Right cardiac atrium (tissue), 5 donors: ENCODE measurements at regions not wholly inside any gene's neighbourhood (a gene's known extent, or its start where the extent isn't known, plus 50 kb on each side); places are given as distances from the start of the nearest gene placed in this dataset.

Source experiments
- ATAC-seq, 2 donors: fragments of 200-7000 bp; cut with Tn5 transposase; one replicate each; pipeline versions ENCODE4 v1.8.0 to v1.9.1; 2020; ENCODE audit warnings: moderate library complexity in 2 of 2, mild to moderate bottlenecking in 1 of 2
- DNase-seq, 3 donors: peaks; one replicate each; pipeline ENCODE4 v3.0.0-alpha.2; 2020
- H3K27ac ChIP-seq: one replicate; pipeline ENCODE4 v1.5.1; 2013; ENCODE audit warnings: mild to moderate bottlenecking, low read length, control low read depth, moderate library complexity
- H3K27me3 ChIP-seq: one replicate; pipeline ENCODE4 v1.6.1; 2013; ENCODE audit not compliant: control insufficient read depth, insufficient read depth
- H3K4me1 ChIP-seq: one replicate; pipeline ENCODE4 v1.6.1; 2013; ENCODE audit warnings: low read length; ENCODE audit not compliant: control insufficient read depth, insufficient read depth
- H3K4me3 ChIP-seq: one replicate; pipeline ENCODE4 v1.5.1; 2013; ENCODE audit warnings: low read length, control low read depth
- H3K9me3 ChIP-seq: one replicate; pipeline ENCODE4 v1.6.1; 2013; ENCODE audit warnings: low read length; ENCODE audit not compliant: control insufficient read depth
- WGBS: extraction: QIAGEN DNeasy Blood & Tissue Kit; methylation state at CpG from one replicate; pipeline ENCODE4 v1.1.7; 2013; 5-methylcytosine and 5-hydroxymethylcytosine counted together
- intact Hi-C, 4 donors: fragments of 100-400 bp; cut with DNase I; formaldehyde crosslinking; loops; one replicate each; pipeline versions ENCODE4 v1.11.0 to v1.14.0; 2022 to 2023
- donor health status: healthy with polysubstance abuse.
- donor health status: DM: no; HTN: yes; CAD: no.
- donor health status: DM: no; HTN: no; CAD: no.
- donor health status: DM: no; HTN: yes; CAD: no; lungs with severe emphysema.
- donor health status: DM: yes; HTN: yes; CAD: no.

GRCh38 chr9:115627511-115627910 lies 509.6 kb upstream of the TNC start:
- Histone ChIP-seq H3K9me3 (no peaks in the 10 kb centered on the region), H3K27me3 (no peaks in the 10 kb centered on the region), H3K27ac (no peak overlapping the region), H3K4me1 (no peaks in the 10 kb centered on the region), H3K4me3 (no peak overlapping the region)
- WGBS = 75% methylated on average over 8 of the region's 8 CpGs
- ATAC-seq (no peak), DNase-seq (no peak)
- intact Hi-C loops = no loop called here

GRCh38 chr9:115628426-115628825 lies 510.5 kb upstream of the TNC start:
- intact Hi-C loops = no loop called here
- WGBS = 87% methylated on average over 2 of the region's 2 CpGs
- Histone ChIP-seq H3K27me3 (no peaks in the 10 kb centered on the region), H3K4me3 (no peak overlapping the region), H3K4me1 (no peaks in the 10 kb centered on the region), H3K9me3 (no peaks in the 10 kb centered on the region), H3K27ac (no peak overlapping the region)
- ATAC-seq (no peak), DNase-seq (no peak)

GRCh38 chr9:115629879-115630840 lies 512.2 kb upstream of the TNC start:
- intact Hi-C loops = no loop called here
- no peak for ATAC-seq
- Histone ChIP-seq H3K27me3 (no peaks in the 10 kb centered on the region), H3K4me1 (no peaks in the 10 kb centered on the region), H3K9me3 (no peaks in the 10 kb centered on the region), H3K27ac (no peak overlapping the region), H3K4me3 (no peak overlapping the region)
- no peak for DNase-seq
- 70% methylated on average over 4 of the region's 4 CpGs for WGBS

GRCh38 chr9:115632391-115632790 lies 514.4 kb upstream of the TNC start:
- no peak for ATAC-seq

DNA sequence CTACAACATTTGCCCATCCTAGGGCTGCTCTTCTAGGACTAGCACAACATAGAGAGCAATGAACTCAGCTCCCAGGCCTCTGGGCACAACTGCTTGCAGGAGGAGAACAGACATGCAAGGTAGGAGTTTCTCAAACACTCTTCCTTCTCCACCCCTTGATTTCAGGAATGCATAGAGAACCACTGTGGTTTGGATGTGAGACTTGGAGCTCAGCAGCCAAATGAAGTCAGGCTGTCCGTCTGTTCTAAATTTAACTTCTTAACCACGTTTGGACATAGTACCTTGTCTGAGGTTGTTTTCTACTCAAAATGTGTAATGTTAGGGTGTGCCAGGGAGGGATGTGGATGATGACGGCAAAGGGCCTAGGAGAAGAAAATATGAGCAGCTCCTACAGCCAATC lies 515.1 kb upstream of the TNC start:
- 50% methylated on average over 3 of the region's 3 CpGs for WGBS
- no peaks in the 10 kb centered on the region for H3K9me3 ChIP-seq
- ATAC-seq (no peak), DNase-seq (no peak)
- no peak overlapping the region for H3K4me3 ChIP-seq
- H3K27me3 ChIP-seq = no peaks in the 10 kb centered on the region
- no peak overlapping the region for H3K27ac ChIP-seq
- H3K4me1 ChIP-seq = no peaks in the 10 kb centered on the region
- intact Hi-C loops = no loop called here

More at GRCh38 chr9:115632391-115632790, 514.4 kb upstream of the TNC start:
- H3K4me3 ChIP-seq = no peak overlapping the region
- no peak for DNase-seq
- intact Hi-C loops = no loop called here
- H3K27me3 ChIP-seq = no peaks in the 10 kb centered on the region
- 83% methylated on average over 7 of the region's 7 CpGs for WGBS
- no peaks in the 10 kb centered on the region for H3K9me3 ChIP-seq
- no peak overlapping the region for H3K27ac ChIP-seq
- no peaks in the 10 kb centered on the region for H3K4me1 ChIP-seq

DNA sequence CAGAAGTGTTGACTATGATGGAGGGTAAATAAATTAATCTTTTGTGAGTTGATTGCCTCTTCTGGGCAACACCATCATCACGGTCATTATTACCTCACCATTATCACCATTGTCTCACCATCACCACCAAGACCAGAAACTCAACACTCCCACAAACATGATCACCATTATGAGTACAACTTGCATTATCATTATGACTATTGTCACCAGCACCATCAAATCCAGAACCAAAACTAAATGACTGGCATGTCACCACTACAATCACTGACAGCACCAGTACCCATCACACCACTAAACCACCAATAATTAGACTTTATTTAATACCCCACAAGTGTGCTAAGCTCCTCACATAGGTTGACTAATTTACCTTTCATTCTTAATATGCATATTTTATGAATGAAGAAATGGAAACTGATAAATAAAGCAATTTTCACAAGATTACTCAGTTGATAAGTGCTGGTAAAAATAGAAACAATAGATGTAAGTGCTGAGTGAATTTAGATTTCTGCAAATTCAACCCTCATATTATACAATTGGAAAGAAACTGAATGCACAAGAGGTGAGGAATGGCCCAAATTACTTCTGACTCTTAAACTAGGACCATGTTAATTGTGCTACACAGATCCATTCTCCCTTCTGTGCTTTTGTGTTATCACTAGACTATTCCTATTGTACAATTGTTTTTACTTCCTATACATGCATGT lies 517.8 kb upstream of the PAPPA start:
- no peak for DNase-seq
- intact Hi-C loops = no loop called here
- Histone ChIP-seq H3K4me1 (no peaks in the 10 kb centered on the region), H3K9me3 (no peaks in the 10 kb centered on the region), H3K4me3 (no peak overlapping the region), H3K27me3 (no peaks in the 10 kb centered on the region), H3K27ac (no peak overlapping the region)
- 72% methylated on average over 1 of the region's 1 CpG for WGBS
- ATAC-seq = no peak

DNA sequence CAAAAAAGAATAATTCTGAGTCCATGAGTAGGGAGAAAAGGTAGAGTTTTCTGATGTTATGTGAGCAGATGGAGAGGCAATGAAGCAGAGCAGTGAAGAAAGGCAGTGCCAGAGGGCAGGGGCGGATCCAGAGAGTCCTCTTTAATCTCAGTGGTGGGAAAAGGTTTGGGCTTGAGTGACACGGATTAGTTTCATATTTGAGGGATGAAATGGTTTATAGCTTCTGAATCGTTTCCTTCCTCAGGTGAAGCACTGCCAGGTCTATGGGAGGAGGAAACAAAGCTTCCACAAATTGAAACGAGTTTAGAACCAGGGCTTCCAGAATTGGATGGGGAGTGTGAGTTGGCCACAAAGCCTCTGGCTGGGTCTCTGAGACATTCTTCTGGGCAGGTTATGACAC lies 517.0 kb upstream of the PAPPA start:
- H3K4me1 ChIP-seq = no peaks in the 10 kb centered on the region
- no peaks in the 10 kb centered on the region for H3K9me3 ChIP-seq
- no peaks in the 10 kb centered on the region for H3K27me3 ChIP-seq
- H3K4me3 ChIP-seq = no peak overlapping the region
- ATAC-seq (no peak), DNase-seq (no peak)
- intact Hi-C loops = no loop called here
- H3K27ac ChIP-seq = no peak overlapping the region
- WGBS = 74% methylated on average over 4 of the region's 4 CpGs

DNA sequence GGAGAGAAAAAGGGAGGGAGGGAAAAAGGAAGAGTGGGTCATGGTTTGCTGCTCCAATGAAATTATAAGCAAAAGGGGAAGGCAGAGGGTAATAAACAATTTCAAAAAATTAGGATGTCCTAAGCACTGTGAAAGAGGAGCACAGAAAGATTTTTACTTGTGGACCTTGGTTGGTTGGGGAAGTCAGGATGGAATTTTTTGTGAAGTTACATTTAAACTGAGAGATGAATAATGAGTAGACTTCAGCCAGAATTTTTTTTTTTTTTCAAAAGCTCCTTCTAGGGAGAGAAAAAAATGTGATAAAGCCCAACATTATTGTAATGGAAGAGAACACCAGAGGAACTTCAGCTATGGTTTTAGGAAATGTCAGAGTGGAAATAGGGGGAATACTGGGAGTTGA lies 515.9 kb upstream of the PAPPA start:
- intact Hi-C loops = no loop called here
- Histone ChIP-seq H3K27ac (no peak overlapping the region), H3K27me3 (no peaks in the 10 kb centered on the region), H3K4me3 (no peak overlapping the region), H3K4me1 (no peaks in the 10 kb centered on the region), H3K9me3 (no peaks in the 10 kb centered on the region)
- no peak for ATAC-seq
- no peak for DNase-seq

DNA sequence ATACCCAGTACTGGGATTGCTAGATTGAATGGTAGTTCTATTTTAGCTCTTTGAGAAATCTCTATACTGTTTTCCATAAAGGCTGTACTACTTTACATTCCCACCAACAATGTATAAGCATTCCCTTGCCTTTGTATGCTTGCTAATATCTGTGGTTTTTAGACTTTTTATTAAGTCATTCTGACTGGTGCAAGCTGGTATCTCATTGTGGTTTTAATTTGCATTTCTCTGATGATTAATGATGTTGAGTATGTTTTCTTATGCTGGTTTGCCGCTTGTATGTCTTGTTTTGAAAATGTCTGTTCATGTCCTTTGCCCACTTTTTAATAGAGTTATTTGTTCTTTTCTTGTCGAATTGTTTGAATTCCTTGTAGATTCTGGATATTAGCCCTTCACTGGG lies 512.7 kb upstream of the PAPPA start:
- intact Hi-C loops = no loop called here
- Histone ChIP-seq H3K9me3 (no peaks in the 10 kb centered on the region), H3K27ac (no peak overlapping the region), H3K27me3 (no peaks in the 10 kb centered on the region), H3K4me1 (no peaks in the 10 kb centered on the region), H3K4me3 (no peak overlapping the region)
- DNase-seq (no peak), ATAC-seq (no peak)
- WGBS = 81% methylated on average over 2 of the region's 2 CpGs

DNA sequence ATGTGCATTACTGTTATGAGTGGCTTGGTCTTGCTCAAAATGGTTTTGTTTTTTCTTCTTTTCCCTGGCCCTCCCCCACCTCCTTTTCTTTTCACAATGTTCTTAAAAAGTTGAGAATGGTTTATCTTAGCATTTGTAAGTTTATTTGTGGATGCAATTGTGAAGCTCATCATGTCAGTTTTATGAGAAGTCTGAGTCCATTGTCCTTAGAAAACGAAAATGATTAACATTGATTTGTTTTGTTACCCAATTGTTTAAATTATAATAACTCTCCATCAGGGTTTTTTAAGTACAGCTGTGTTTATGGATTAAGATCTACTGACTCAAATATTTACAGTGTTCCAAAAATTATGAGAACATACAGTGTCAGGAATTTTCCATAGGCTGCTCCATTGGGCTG lies 511.3 kb upstream of the PAPPA start:
- no peaks in the 10 kb centered on the region for H3K9me3 ChIP-seq
- no peaks in the 10 kb centered on the region for H3K27me3 ChIP-seq
- intact Hi-C loops = no loop called here
- ATAC-seq = no peak
- DNase-seq = no peak
- H3K4me1 ChIP-seq = no peaks in the 10 kb centered on the region
- no peak overlapping the region for H3K27ac ChIP-seq
- no peak overlapping the region for H3K4me3 ChIP-seq
- 68% methylated on average over 1 of the region's 1 CpG for WGBS

GRCh38 chr9:115643948-115644727 lies 509.5 kb upstream of the PAPPA start:
- 74% methylated on average over 4 of the region's 4 CpGs for WGBS
- Histone ChIP-seq H3K4me3 (no peak overlapping the region), H3K27me3 (no peaks in the 10 kb centered on the region), H3K9me3 (no peaks in the 10 kb centered on the region), H3K4me1 (no peaks in the 10 kb centered on the region), H3K27ac (no peak overlapping the region)
- no peak for ATAC-seq
- no peak for DNase-seq
- intact Hi-C loops = no loop called here
